ENCODE measurements at regions not wholly inside any gene's neighbourhood (a gene's known extent, or its start where the extent isn't known, plus 50 kb on each side); places are given as distances from the start of the nearest gene placed in this dataset.
"Not testable (repeated sequence)": the region's sequence is repeated elsewhere in the genome, so short reads cannot be mapped to it uniquely, and the experiment has no call there.

DNA sequence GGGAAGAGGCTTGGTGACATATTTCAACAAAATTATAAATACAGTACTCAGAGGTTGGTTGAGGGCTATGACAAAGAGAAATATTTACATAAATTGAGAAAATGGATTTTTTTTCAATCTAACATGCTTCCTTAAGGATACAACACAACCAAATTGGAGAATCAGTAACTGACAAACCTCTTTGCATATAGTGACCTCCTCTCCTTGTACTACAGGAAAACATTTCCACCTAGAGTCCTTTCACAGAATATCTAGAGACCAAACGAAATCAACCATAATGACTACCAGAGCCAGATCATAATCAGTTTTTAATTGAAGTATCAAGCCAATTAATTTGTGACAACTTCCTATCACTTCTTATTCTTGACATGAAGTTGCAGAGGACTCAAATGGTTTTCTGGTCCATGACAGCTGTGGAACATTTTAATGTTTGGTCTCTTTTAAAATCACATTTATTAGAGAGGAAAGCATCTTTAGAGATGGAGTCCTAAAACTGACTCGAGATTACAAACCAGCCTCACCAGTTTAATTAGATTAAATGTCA is 1636.5 kb upstream of the C9orf72 start:
- no peak for DNase-seq

DNA sequence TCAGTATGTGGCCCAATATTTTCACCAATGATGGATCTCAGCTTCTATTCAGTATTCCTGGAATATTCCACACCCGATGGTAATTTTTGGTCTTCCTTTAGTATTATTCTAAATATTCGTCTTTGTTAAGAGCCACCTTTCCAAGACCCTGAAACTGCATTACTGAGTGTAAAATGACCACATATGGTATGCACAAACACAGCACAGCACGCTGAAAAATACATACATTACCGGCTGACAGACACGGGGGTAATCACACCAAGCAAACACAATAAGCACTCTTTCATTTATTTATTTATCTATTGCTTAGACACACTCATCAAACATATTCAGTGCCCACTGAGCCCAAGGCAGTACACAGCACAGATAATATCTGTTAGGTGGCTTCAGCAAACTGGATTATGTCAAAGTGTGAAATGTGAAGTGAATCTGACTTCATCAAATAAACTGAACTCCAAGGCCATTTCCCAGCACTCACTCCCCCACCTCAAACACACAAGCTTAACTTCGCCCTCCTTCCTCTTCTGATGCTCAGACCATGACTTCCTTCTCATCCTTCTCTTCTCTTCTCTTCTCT is 1637.8 kb upstream of the C9orf72 start:
- no peak for DNase-seq

DNA sequence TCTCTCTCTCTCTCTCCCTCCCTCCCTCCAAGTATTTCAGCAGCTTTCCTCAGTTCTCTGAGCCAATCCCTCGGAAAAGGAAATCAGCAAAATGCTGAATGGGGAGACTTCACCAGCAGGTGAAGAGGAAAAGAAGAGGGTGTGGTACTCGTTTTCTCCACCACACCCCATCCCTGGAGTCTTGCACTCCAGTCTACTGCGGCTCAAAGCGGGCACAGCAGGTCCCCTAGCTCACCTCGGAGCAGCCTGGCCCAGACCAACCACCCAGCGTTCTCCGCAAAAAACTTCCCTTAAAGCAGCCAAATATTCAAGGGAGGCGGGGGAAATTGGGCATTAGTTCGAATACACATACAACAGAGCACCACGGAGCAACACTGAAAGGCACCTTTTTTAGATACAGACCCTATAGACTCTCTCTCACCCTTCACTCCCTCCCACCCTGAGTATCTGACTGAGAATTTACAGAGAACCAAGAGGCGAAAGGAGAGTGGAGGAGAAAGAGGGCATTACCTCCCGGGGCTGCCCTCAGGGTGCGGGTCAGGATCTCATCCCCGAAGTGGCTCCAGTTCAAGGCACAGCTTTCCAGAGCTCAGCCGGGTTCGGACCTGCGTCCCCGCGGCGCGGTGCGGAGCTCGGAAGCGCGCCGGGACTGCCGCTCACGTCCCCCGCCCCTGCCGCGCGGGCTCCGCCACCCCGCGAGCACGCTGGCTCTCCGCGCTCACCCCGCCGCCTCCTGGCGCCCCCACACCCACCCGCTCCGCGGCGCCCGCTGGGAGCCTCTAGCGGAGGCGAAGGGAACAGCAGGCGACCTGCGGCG is 1638.5 kb upstream of the C9orf72 start:
- peak; percentile 79 for DNase-seq

DNA sequence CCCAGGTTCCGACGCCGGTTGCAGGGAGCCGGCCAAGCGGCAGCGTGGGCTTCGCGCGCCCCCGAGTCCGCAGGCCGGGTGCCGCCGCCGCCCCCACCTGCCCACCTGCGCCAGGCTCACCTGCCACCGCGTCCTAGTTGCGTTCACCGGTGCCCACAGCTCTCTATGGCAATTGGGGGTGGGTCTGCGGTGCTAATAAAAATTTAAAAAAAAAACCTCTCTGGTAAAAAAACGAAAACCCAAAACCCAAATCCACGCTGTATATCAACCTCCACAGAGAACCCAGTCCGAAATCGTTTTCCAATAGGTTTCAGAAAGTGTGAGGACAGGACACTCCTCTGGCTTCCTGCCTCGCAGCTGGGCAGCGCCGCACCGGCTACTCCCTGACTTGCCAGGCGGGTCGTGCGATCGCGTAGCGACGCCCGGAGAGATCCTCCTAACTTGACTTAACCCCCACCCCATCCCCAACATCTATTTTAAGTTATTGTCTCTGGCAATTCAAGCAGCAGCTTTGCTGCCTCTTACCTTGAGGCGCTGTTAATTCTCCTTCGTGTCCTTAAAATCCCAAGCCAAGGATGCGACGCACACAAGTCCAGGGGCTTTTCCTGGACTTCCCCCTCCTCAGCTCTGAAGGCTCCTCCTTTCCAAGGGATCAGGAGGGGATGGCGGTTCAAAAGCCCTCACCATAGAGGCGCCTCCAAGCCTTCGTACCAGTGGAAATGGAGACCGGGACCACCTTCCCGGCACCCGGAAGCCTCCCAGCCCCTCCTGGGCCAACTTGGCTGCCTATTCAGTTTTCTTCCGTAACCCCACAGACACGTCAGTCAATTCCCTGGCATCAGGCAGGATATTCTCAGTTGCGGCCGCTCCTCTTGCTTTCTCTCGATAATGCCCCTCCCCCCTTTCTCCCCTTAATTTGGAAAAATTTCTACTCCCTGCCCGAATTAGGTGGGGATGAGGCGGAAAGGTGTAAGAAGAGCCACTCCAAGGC is 1639.4 kb upstream of the C9orf72 start:
- DNase-seq = peak; percentile 11

DNA sequence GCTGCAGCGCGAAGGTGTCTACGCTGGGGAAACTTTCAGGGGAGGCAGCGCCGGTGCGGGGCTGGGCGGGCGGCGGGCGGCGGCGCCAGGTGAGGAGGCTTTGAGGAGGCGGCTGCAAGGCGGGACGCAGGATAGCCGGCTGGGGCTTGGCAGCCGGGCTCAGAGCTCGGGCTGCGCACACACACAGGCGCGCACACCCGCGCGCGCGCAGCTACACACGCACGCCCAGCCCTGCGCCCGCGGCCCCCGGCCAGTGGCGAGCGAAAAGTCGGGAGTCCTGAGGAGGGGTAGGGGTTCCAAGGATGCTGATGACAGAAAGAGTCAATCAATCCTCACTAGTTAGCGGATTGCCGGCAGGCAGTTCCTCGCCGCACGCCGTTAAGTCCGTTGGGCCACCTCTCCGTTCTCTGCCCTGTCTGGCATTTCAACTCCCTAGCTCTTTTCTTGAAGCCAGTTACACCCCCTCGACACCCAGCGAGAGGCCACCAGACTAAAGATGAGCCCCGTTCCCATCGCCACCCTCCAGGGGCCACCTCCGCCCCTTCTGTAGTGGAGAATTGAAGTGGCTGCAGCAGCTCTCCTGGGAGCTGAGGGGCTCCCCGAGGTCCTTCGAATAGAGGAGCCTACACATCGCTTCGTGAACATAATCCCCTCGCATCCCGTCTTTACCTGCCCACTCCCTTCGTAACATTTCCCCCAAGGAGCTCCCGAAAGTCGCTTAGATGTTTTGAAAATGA is 1640.3 kb upstream of the C9orf72 start, which contains the start of gene LINGO2:
TSS of gene LINGO2 (minus strand) at position 185 of the 737 bp plus-strand sequence.
- DNase-seq = peak; percentile 35

DNA sequence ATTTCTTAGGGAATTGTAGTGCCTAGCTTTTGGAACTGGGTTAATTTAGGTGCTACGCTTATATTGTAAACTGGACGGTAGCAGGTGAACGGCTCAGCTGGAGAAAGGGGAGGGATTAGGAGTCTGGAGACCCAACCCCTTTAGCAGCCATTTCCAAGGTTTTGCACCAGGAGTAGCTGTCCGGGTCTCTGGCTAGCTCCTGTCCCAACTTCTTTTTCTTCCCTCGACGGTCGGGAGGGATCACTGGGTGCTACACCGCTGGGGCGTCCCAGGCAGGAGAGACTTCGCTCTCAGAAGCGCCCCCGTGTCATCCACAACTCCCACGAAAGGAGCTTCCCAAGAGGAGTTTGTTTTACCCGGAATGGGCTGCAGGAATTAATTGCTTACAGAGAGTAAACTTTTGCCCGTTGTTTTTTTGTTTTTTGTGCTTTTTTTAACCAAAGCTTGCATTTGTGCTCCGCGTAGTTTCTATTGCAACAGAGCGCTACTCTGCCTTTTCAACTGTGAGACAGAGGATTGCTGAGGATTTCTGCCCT is 1640.9 kb upstream of the C9orf72 start:
- DNase-seq = peak; percentile 76

DNA sequence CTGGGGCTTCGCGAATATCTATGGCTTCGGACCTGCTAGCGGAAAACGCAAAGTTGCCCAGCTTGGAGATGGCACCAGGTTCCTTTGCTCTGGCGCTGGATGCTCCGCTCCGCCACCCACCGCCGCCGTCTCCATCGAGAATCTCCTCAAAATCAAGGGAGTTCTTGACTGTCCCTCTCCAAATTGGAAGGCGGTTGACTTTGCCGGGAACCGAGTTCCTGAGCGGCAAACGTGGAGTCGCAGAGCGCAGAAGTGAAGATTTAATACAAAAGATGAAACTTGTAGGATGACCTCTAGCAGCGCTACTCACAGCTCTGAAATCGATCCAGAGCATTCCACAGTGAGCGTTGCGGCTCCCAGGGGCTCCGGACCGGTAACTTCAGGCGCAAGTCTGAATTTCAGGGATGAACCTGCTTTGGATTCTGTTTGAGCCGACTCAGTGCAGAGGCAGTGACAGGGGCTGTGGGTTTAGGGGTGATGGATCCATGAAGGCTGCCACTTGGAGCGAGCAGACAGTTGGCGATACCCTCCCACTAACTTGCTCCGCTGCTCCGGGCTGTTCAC is 1641.5 kb upstream of the C9orf72 start:
- DNase-seq = no peak

DNA sequence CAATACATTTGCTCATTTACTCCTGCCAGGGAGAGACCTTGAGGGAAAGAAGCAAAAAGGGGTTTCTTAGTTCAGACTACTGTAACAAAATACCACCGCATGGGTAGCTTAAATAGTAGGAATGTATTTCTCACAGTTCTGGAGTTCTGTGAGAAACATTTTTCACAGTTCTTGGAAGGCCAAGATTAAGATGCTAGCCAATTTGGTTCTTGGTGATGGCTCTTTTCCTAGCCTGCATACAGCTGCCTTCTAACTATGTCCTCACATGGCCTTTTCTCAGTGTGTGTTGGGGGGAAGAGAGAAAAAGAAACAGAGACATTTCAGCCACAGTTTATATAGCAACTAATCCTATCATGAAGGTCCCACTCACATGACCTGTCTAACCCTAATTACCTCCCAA is 1644.7 kb upstream of the C9orf72 start:
- DNase-seq = no peak

DNA sequence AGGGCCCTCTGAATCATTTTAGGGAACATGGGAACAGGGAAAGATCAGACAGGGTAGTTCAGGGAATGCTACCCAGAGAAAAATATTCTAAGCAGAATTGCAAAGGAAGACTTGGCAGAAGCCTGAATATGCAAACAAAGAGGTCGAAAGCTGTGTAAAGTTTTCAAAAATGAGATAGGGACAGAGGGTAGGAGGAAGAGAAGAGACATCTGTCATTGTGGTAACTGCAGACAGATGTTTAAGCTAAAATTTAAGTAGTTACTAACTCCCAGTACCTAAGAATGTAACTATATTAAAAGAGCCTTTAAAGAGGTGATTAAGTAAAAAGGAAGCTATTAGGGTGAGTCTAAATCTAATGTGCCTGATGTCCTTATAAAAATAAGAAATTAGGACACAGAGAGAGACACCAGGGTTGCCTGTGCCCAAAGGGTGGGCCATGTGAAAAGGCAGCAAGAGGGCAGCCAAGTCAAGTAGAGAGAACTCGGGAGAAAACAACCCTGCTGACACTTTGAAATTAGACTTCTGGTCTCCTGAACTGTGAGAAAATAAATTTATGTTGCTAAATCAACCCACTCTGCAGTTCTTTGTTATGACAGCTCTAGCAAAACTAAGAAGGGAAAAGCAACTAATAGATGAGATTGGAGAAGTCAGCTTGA is 1647.4 kb upstream of the C9orf72 start:
- DNase-seq = no peak

DNA sequence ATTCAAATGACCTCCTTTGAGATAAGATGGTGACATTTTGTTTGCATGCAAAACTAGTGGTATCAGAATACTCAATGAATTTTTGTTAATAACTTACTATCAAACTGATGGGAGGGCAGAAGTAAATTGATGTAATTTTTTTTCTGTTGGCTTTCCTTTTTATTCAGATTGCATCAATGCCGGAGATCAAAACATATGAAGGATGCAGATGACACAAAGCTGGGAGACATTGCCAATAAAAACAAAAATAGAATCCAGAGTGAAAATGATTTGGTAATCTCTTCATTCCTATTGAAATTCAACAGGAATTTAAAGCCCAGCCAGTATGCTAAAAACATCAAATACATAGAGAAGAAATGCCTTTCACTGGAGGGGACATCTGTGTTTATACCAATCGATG is 1655.3 kb upstream of the C9orf72 start:
- DNase-seq = no peak

DNA sequence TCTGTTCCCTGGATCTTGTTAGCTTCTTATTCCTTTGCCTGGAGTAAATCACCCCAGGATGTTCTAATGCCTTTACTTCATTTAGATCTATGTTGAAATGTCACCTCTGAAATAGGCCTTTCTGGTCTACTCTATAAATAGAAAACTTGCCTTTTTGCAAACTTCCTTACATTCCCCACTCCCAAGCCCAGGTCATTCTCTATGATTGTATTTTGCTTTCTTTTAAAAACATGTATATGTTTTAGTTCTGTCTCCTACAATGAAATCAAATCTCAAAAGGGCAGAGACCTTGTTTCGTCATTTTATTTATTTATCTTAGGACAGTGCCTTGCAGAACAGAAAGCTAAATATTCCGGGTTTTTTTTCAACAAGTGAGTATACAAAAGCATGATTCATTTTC is 1657.7 kb upstream of the C9orf72 start:
- no peak for DNase-seq

DNA sequence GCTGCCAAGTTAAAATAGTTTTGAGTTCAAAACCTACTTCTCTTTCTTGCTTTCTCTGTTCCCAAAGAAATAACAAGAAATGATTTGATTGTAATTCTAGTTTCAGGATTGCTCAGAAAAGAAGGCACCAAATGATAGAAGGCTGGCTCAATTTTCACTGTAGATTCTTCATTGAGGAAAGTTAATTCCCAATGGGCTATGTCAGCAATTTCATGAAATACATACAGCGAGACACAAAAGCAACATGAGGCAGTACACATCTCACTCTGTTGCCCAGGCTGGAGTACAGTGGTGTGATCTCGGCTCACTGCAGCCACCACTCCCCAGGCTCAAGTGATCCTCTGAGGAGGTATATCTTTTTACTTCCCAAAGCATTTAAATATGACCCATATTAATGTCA is 1659.9 kb upstream of the C9orf72 start:
- DNase-seq = no peak

DNA sequence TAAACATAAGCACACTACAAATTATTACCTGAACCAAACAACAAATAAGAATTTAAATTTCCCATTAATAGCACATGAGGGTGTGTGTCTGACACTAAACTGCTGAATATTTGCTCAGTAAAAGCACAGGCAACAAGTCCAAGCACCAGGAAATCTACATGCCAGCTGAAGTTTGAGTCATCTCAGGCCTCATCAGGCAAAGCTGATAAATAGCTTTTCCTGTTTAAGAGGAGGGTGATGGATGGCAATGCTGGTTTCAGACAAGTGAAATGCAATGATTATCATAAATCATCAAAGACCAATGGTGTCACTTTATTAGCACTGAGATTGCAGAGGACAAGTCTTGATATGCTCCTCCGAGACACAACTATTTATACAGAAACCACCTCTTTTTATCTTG is 1668.0 kb upstream of the C9orf72 start:
- no peak for DNase-seq

DNA sequence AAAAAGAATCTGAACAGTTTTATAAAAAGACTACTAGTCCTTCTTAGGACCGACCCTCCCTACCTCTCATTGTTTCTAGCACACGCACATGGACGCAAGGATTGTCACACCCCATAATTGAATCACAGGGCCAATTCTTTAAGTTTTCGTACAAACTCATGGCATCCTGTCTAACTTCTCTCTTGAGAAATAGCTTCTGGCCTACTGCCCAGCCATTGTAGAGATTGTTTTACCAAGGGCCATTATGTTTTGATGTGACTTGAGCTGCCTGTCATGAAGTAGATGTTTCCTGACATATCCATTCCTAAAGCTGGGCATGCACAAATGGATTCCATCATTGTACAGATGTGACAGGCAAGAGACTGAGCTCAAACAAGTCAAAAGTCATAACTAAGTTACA is 1672.1 kb upstream of the C9orf72 start:
- no peak for DNase-seq

DNA sequence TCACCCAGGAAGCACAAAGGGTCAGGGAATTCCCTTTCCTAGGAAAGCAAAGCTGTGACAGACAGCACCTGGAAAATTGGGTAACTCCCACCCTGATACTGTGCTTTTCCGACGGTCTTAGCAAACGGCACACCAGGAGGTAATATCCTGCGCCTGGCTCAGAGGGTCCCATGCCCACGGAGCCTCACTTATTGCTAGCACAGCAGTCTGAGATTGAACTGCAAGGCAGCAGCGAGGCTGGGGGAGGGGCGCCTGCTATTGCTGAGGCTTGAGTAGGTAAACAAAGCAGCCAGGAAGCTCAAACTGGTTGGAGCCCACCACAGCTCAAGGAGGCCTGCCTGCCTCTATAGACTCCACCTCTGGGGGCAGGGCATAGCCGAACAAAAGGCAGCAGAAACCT is 1697.1 kb upstream of the C9orf72 start:
- DNase-seq = not testable (repeated sequence)

DNA sequence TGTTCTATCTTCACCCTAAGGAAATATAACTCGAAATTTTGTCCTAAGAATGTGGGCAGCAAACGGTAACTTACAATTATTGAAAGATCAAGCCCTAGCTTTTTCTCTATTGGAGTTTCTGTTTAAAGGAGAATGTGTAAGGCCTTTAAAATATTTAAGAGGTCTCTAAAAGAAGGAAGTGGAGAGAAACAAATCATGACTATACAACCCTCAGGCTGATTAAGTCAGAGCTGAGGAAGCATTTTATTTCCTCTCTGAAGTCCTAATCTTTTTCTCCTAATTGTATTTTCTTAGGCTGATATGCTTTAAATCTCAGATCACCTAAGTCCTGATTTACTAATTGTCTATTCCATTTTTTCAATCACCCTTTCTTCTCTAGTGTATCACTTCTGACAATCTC is 1708.8 kb upstream of the C9orf72 start:
- DNase-seq = no peak

DNA sequence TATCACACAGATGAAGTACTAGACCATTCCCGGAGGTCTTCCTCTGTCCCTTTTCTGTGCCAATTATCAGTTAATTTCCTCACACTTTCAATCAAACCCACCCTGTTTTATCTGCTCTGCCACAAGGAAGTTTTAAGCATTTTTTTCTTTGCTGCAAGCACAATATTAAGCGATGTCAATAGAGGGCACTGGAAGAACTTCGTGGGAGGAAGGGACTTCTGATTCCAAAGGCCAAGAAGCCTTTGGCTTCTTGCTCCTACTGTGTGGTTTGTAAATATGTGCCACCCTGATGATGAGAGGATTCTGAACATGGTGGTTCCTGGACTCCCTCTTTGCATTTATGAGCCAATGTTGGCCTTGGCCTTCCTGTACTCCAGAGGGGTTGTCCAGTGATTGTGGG is 1712.5 kb upstream of the C9orf72 start:
- no peak for DNase-seq

DNA sequence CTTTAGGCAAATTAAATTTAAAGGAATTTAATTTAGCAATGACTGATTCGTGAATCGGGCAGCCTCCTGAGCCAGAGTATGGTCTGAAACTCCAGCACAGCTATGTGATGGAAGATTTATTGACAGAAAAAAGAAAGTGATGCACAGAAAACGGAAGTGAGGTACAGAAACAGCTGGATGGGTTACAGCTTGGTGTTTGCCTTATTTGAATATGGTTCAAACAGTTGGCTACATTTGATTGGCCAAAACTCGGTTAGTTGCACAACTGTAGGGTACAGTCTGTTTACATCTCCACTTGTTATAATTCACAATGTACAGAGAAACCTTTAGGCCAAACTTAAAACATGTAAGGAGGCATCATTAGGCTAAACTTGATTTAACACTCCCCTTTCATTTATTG is 1716.1 kb upstream of the C9orf72 start:
- no peak for DNase-seq

DNA sequence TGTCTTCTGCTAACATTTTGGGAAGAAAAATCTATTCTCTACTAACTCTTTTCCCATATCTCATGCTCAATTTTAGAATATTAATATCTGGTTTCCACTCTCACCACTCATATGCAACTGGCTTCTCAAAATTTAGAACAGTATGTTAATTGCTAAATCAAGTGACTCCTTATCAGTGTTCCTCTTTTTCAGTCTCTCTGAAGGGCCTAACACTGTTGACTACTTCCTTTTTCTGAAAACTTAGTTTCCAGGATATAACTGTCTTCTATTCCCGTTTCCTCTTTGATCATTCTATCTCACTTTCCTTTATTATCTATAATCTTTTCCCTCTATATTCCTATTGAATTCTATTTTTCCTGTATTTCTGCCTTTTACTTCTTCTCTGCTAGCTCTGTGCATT is 1717.2 kb upstream of the C9orf72 start:
- no peak for DNase-seq

DNA sequence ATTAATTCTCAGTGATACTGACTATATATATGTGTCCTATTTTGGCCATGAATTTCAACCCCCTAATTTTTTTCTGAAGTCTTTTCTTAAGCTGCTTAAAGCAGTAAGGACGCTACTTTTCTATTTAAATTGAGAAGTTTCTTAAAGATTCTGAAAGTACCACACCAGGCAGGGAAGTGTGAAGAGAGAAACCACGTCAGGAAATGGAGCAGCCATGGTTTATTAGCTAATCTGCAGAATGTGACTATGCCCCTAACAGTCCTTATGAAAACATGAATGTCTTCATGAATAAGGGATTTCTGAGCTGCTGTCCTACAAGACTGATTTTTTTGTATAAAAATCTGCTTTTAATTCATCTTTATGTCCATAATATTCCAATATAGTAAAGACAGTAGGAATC is 1724.3 kb upstream of the C9orf72 start:
- DNase-seq = no peak

DNA sequence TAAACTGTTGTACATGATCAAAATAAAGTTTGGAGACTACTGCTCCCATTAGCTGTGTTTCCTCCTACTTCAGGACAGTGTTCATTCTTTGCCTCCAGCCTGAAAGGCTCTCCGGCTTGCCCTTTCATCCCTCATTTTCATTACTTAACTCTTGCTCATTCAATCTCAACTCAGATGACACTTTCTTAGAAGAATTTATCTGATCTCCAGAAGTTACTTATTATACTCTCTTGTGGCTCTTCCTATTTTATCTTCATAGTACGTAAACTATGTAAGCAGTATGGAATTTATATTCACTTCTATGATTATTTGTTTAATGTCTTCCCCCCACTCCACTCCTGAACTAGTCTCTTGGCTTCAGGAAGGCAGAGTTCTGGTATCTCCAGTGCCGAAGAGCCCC is 1737.9 kb upstream of the C9orf72 start:
- no peak for DNase-seq

Data from NCI-H774 (cell line).